ENCODE measurements at regions not wholly inside any gene's neighbourhood (a gene's known extent, or its start where the extent isn't known, plus 50 kb on each side); places are given as distances from the start of the nearest gene placed in this dataset.

- no peak for TF ChIP-seq CTCF (IDR thresholded peaks at IDR 0.05)
- TF ChIP-seq POLR2A (IDR thresholded peaks at IDR 0.05) = no peak
Observed at GRCh38 chr2:128486640-128487375, 168.1 kb upstream of the HS6ST1 start.

Data from thyroid gland (tissue), 4 donors.